Gastroesophageal sphincter (tissue), 3 donors: ENCODE measurements at regions not wholly inside any gene's neighbourhood (a gene's known extent, or its start where the extent isn't known, plus 50 kb on each side); places are given as distances from the start of the nearest gene placed in this dataset.

Experiments used
- CTCF ChIP-seq, 4 experiments: fragments of 200-600 bp in 2 of 4; fragments of 450-650 bp in 2 of 4; sonication (generic) in 1 of 4; IDR thresholded peaks; one replicate each; pipeline ENCODE4 v1.5.1; 2017 to 2019; ENCODE audit warnings: antibody characterized with exemption in 4 of 4, mild to moderate bottlenecking in 2 of 4, moderate library complexity in 2 of 4
- EP300 ChIP-seq: sonication (generic); formaldehyde crosslinking; IDR thresholded peaks from one replicate; pipeline ENCODE4 v1.6.1; 2017; ENCODE audit warnings: antibody characterized with exemption, mild to moderate bottlenecking
- POLR2A ChIP-seq, 2 donors: fragments of 450-650 bp; IDR thresholded peaks; one replicate each; pipeline ENCODE4 v1.6.1; 2017; ENCODE audit warnings: antibody characterized with exemption in 2 of 2, mild to moderate bottlenecking in 2 of 2, moderate library complexity in 1 of 2

- TF ChIP-seq POLR2A (IDR thresholded peaks at IDR 0.05), result no peak
- no peak for TF ChIP-seq CTCF (IDR thresholded peaks at IDR 0.05)
- no peak for TF ChIP-seq EP300
These were observed 181.2 kb upstream of the GALNT2 start for GRCh38 chr1:229885568-229886495.
